ENCODE measurements at regions not wholly inside any gene's neighbourhood (a gene's known extent, or its start where the extent isn't known, plus 50 kb on each side); places are given as distances from the start of the nearest gene placed in this dataset.
A peak's percentile ranks its signal among the peaks of the same experiment; 100 is the strongest.

DNA sequence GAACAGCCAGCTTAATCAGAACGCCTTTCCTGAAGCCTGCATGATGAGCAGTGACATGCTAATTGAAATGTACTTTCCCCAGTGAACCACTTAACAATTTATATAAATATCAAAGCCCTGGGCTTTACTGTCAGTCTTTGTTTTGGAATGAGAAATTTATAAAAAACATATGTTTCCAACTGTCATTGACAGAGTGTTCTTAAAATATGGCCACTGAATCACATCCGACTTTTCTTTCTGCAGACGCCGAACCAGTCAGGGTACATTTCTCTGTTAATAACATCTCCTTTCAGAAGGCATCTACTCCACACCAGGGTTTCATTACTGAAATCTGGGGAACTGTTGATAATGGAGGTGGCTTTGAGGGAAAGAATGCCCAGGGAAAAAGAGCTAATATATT, 343.7 kb downstream of the INSIG2 start:
- no peak for TF ChIP-seq CTCF (conservative IDR thresholded peaks at IDR 0.05; ENCODE audit: control insufficient read depth, insufficient read depth, low read depth, low read length)
- no peak overlapping the region for H3K4me3 ChIP-seq (ENCODE audit: control insufficient read depth, low read depth, low read length)
- peak; percentile 73 for DNase-seq (ENCODE audit: low read depth)

- peak; percentile 61 for DNase-seq (ENCODE audit: low read depth)
- TF ChIP-seq CTCF (conservative IDR thresholded peaks at IDR 0.05; ENCODE audit: control insufficient read depth, insufficient read depth, low read depth, low read length), result no peak
- no peak overlapping the region for H3K4me3 ChIP-seq (ENCODE audit: control insufficient read depth, low read depth, low read length)
Measured at GRCh38 chr2:118431586-118431985, 343.3 kb downstream of the INSIG2 start.

DNA sequence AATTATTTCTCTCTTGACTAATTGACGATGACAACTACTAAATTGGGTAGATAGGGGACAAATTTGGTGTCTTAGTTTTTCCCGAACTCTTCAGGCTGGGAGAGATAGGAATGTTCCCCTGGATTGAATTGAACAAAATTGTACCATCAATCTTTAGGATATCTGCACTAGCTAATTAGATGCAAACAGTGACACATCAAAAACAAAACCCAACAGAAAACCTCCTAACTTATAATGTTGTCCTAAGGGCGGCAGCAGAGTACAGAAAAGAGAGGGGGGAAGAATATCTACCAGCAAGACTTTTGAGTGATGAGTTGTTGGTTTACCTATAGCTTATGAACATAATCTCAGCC, 342.9 kb downstream of the INSIG2 start:
- H3K4me3 ChIP-seq (ENCODE audit: control insufficient read depth, low read depth, low read length), result no peak overlapping the region
- DNase-seq (ENCODE audit: low read depth), result no peak
- TF ChIP-seq CTCF (conservative IDR thresholded peaks at IDR 0.05; ENCODE audit: control insufficient read depth, insufficient read depth, low read depth, low read length), result peak; percentile 59

- DNase-seq (ENCODE audit: low read depth), result peak; percentile 96
- no peak overlapping the region for H3K4me3 ChIP-seq (ENCODE audit: control insufficient read depth, low read depth, low read length)
- no peak for TF ChIP-seq CTCF (conservative IDR thresholded peaks at IDR 0.05; ENCODE audit: control insufficient read depth, insufficient read depth, low read depth, low read length)
Measured at GRCh38 chr2:118430510-118431164, 342.4 kb downstream of the INSIG2 start.

DNA sequence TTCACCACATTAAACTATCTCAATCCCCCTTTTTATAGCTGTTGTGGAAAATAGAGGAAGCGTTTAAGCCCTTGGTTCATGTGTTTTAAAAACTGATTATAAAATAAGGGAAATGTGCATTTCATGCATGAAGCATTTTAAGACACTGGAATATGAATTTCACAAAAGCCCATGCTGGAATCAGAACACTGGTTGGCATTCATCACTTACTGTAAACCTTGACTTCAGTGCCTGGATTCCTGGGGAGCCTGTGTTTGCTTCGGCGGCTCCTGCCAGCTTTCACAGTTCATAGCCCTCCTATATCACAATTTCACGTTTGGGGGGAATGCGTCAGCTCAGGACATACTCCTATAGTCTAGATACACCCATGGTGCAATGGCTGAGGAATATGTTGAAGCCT, 336.9 kb downstream of the INSIG2 start:
- no peak overlapping the region for H3K4me3 ChIP-seq (ENCODE audit: control insufficient read depth, low read depth, low read length)
- no peak for DNase-seq (ENCODE audit: low read depth)
- TF ChIP-seq CTCF (conservative IDR thresholded peaks at IDR 0.05; ENCODE audit: control insufficient read depth, insufficient read depth, low read depth, low read length), result no peak

DNA sequence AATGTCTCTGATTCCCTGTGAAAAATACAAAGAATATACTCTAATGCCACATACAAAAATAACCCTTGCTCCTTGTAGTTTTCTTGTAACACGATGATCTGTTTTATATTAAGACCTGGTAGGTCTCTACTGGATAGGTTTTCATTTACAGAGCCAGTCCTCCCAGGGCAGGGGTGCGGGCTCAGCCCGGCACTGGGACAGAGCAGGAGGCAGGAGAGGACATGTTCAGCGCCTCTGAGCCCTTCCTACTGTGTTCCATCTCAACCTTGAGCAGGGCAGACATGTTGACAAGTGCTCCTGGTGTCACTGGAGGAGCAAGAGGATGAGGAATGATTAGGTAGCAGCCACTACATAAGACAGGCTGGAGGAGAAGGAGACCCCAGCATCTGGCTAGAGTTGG, 335.5 kb downstream of the INSIG2 start:
- TF ChIP-seq CTCF (conservative IDR thresholded peaks at IDR 0.05; ENCODE audit: control insufficient read depth, insufficient read depth, low read depth, low read length), result no peak
- H3K4me3 ChIP-seq (ENCODE audit: control insufficient read depth, low read depth, low read length), result no peak overlapping the region
- DNase-seq (ENCODE audit: low read depth), result no peak

GRCh38 chr2:118421648-118422047, 333.4 kb downstream of the INSIG2 start:
- TF ChIP-seq CTCF (conservative IDR thresholded peaks at IDR 0.05; ENCODE audit: control insufficient read depth, insufficient read depth, low read depth, low read length), result no peak
- H3K4me3 ChIP-seq (ENCODE audit: control insufficient read depth, low read depth, low read length), result no peak overlapping the region
- DNase-seq (ENCODE audit: low read depth), result no peak

All from fibroblast of mammary gland (primary cell).